Dendritic cell treated with granulocyte-macrophage colony-stimulating factor and Interleukin-4, amounts not matched to agents 40 ng/mL and 50 ng/mL, for 4 days (primary cell): ENCODE measurements at regions not wholly inside any gene's neighbourhood (a gene's known extent, or its start where the extent isn't known, plus 50 kb on each side); places are given as distances from the start of the nearest gene placed in this dataset.
"Not testable (repeated sequence)": the region's sequence is repeated elsewhere in the genome, so short reads cannot be mapped to it uniquely, and the experiment has no call there.

Experiments used
- H3K27ac Mint-ChIP-seq: one replicate; pipeline ENCODE4 v1.8.0; 2022; ENCODE audit warnings: mild to moderate bottlenecking, mixed read lengths
- H3K27me3 Mint-ChIP-seq: one replicate; pipeline ENCODE4 v1.8.0; 2022; ENCODE audit warnings: mild to moderate bottlenecking, mixed read lengths
- H3K36me3 Mint-ChIP-seq: one replicate; pipeline ENCODE4 v1.8.0; 2022; ENCODE audit warnings: low read depth, mixed read lengths
- H3K4me1 Mint-ChIP-seq: one replicate; pipeline ENCODE4 v1.8.0; 2022; ENCODE audit warnings: low read depth, mixed read lengths
- H3K4me3 Mint-ChIP-seq: one replicate; pipeline ENCODE4 v1.8.0; 2022; ENCODE audit warnings: mild to moderate bottlenecking, moderate library complexity, mixed read lengths
- H3K9me3 Mint-ChIP-seq: one replicate; pipeline ENCODE4 v1.8.0; 2022; ENCODE audit warnings: mixed read lengths
- intact Hi-C: fragments of 100-400 bp; cut with micrococcal nuclease; formaldehyde crosslinking; loops from one replicate; pipeline ENCODE4 v1.15.0; 2022

GRCh38 chr21:27362249-27362648 is 395.4 kb upstream of the ADAMTS5 start:
- H3K27me3 Mint-ChIP-seq, result no peaks in the 10 kb centered on the region
- H3K4me1 Mint-ChIP-seq, result no peaks in the 10 kb centered on the region
- H3K36me3 Mint-ChIP-seq, result no peaks in the 10 kb centered on the region
- H3K27ac Mint-ChIP-seq, result no peak overlapping the region
- intact Hi-C loops, result no loop called here
- H3K4me3 Mint-ChIP-seq, result no peak overlapping the region
- H3K9me3 Mint-ChIP-seq, result no peaks in the 10 kb centered on the region

GRCh38 chr21:27359141-27359540 is 392.3 kb upstream of the ADAMTS5 start:
- intact Hi-C loops, result no loop called here
- no peak overlapping the region for H3K4me3 Mint-ChIP-seq
- H3K27ac Mint-ChIP-seq, result no peak overlapping the region
- no peaks in the 10 kb centered on the region for H3K4me1 Mint-ChIP-seq
- H3K36me3 Mint-ChIP-seq, result no peaks in the 10 kb centered on the region
- H3K9me3 Mint-ChIP-seq, result no peaks in the 10 kb centered on the region
- H3K27me3 Mint-ChIP-seq, result no peaks in the 10 kb centered on the region

- Mint-ChIP-seq H3K4me1 (no peaks in the 10 kb centered on the region), H3K27me3 (no peaks in the 10 kb centered on the region), H3K4me3 (no peak overlapping the region), H3K9me3 (peaks cover 17% of the 10 kb centered on the region), H3K27ac (no peak overlapping the region), H3K36me3 (no peaks in the 10 kb centered on the region)
- intact Hi-C loops, result no loop called here
Observed at GRCh38 chr21:27352885-27353284, 386.0 kb upstream of the ADAMTS5 start.

- Mint-ChIP-seq H3K4me3 (no peak overlapping the region), H3K36me3 (no peaks in the 10 kb centered on the region), H3K27ac (no peak overlapping the region), H3K27me3 (no peaks in the 10 kb centered on the region), H3K9me3 (peaks cover 19% of the 10 kb centered on the region), H3K4me1 (no peaks in the 10 kb centered on the region)
- intact Hi-C loops, result no loop called here
Observed at GRCh38 chr21:27346041-27346448, 379.2 kb upstream of the ADAMTS5 start.

- H3K27me3 Mint-ChIP-seq, result no peaks in the 10 kb centered on the region
- no peaks in the 10 kb centered on the region for H3K36me3 Mint-ChIP-seq
- intact Hi-C loops, result no loop called here
- H3K4me1 Mint-ChIP-seq, result no peaks in the 10 kb centered on the region
- H3K9me3 Mint-ChIP-seq, result peaks cover 12% of the 10 kb centered on the region
- H3K4me3 Mint-ChIP-seq, result no peak overlapping the region
- H3K27ac Mint-ChIP-seq, result no peak overlapping the region
Observed at GRCh38 chr21:27339902-27340301, 373.0 kb upstream of the ADAMTS5 start.

- H3K4me1 Mint-ChIP-seq, H3K27ac Mint-ChIP-seq, H3K36me3 Mint-ChIP-seq, intact Hi-C loops, H3K4me3 Mint-ChIP-seq, H3K27me3 Mint-ChIP-seq: not testable (repeated sequence)
- H3K9me3 Mint-ChIP-seq, result peaks cover 23% of the 10 kb centered on the region
Observed at GRCh38 chr21:27338007-27338406, 371.1 kb upstream of the ADAMTS5 start.

- Mint-ChIP-seq H3K27ac (no peak overlapping the region), H3K4me3 (no peak overlapping the region), H3K9me3 (peaks cover 31% of the 10 kb centered on the region), H3K4me1 (no peaks in the 10 kb centered on the region), H3K36me3 (no peaks in the 10 kb centered on the region), H3K27me3 (no peaks in the 10 kb centered on the region)
- intact Hi-C loops, result no loop called here
Observed at GRCh38 chr21:27333096-27333495, 366.2 kb upstream of the ADAMTS5 start.

- Mint-ChIP-seq H3K36me3 (no peaks in the 10 kb centered on the region), H3K9me3 (peaks cover 14% of the 10 kb centered on the region), H3K27ac (no peak overlapping the region), H3K4me3 (no peak overlapping the region), H3K27me3 (no peaks in the 10 kb centered on the region), H3K4me1 (no peaks in the 10 kb centered on the region)
- intact Hi-C loops, result no loop called here
Observed at GRCh38 chr21:27329255-27329851, 362.5 kb upstream of the ADAMTS5 start.

- intact Hi-C loops, result no loop called here
- Mint-ChIP-seq H3K9me3 (peaks cover 4% of the 10 kb centered on the region), H3K27me3 (no peaks in the 10 kb centered on the region), H3K27ac (no peak overlapping the region), H3K4me3 (no peak overlapping the region), H3K36me3 (no peaks in the 10 kb centered on the region), H3K4me1 (no peaks in the 10 kb centered on the region)
Observed at GRCh38 chr21:27326301-27326700, 359.4 kb upstream of the ADAMTS5 start.

- intact Hi-C loops, result no loop called here
- H3K27me3 Mint-ChIP-seq, result no peaks in the 10 kb centered on the region
- H3K36me3 Mint-ChIP-seq, result no peaks in the 10 kb centered on the region
- H3K4me1 Mint-ChIP-seq, result no peaks in the 10 kb centered on the region
- H3K9me3 Mint-ChIP-seq, result peaks cover 9% of the 10 kb centered on the region
- no peak overlapping the region for H3K27ac Mint-ChIP-seq
- H3K4me3 Mint-ChIP-seq, result no peak overlapping the region
Observed at GRCh38 chr21:27323331-27323730, 356.4 kb upstream of the ADAMTS5 start.

- H3K4me3 Mint-ChIP-seq, result no peak overlapping the region
- H3K36me3 Mint-ChIP-seq, result no peaks in the 10 kb centered on the region
- H3K27ac Mint-ChIP-seq, result no peak overlapping the region
- intact Hi-C loops, result no loop called here
- peaks cover 9% of the 10 kb centered on the region for H3K9me3 Mint-ChIP-seq
- no peaks in the 10 kb centered on the region for H3K27me3 Mint-ChIP-seq
- no peaks in the 10 kb centered on the region for H3K4me1 Mint-ChIP-seq
Observed at GRCh38 chr21:27321791-27322190, 354.9 kb upstream of the ADAMTS5 start.

GRCh38 chr21:27320868-27321267 is 354.0 kb upstream of the ADAMTS5 start:
- H3K27ac Mint-ChIP-seq, result no peak overlapping the region
- H3K9me3 Mint-ChIP-seq, result peaks cover 17% of the 10 kb centered on the region
- no peaks in the 10 kb centered on the region for H3K27me3 Mint-ChIP-seq
- intact Hi-C loops, result no loop called here
- no peaks in the 10 kb centered on the region for H3K4me1 Mint-ChIP-seq
- no peaks in the 10 kb centered on the region for H3K36me3 Mint-ChIP-seq
- H3K4me3 Mint-ChIP-seq, result no peak overlapping the region

GRCh38 chr21:27317601-27318000 is 350.7 kb upstream of the ADAMTS5 start:
- H3K36me3 Mint-ChIP-seq, H3K4me1 Mint-ChIP-seq, H3K4me3 Mint-ChIP-seq, H3K27me3 Mint-ChIP-seq, H3K27ac Mint-ChIP-seq, intact Hi-C loops: not testable (repeated sequence)
- H3K9me3 Mint-ChIP-seq, result peaks cover 40% of the 10 kb centered on the region

GRCh38 chr21:27315373-27315772 is 348.5 kb upstream of the ADAMTS5 start:
- Mint-ChIP-seq H3K27me3 (no peaks in the 10 kb centered on the region), H3K4me1 (no peaks in the 10 kb centered on the region), H3K9me3 (peaks cover 32% of the 10 kb centered on the region), H3K4me3 (no peak overlapping the region), H3K36me3 (no peaks in the 10 kb centered on the region), H3K27ac (no peak overlapping the region)
- intact Hi-C loops, result no loop called here

- H3K27me3 Mint-ChIP-seq, result no peaks in the 10 kb centered on the region
- no peak overlapping the region for H3K4me3 Mint-ChIP-seq
- H3K9me3 Mint-ChIP-seq, result peaks cover 32% of the 10 kb centered on the region
- no peaks in the 10 kb centered on the region for H3K36me3 Mint-ChIP-seq
- H3K4me1 Mint-ChIP-seq, result no peaks in the 10 kb centered on the region
- no peak overlapping the region for H3K27ac Mint-ChIP-seq
- intact Hi-C loops, result no loop called here
Observed at GRCh38 chr21:27314131-27314530, 347.2 kb upstream of the ADAMTS5 start.
